ENCODE measurements at regions not wholly inside any gene's neighbourhood (a gene's known extent, or its start where the extent isn't known, plus 50 kb on each side); places are given as distances from the start of the nearest gene placed in this dataset.

GRCh38 chr2:23037596-23037995 lies 347.4 kb upstream of the KLHL29 start:
- Histone ChIP-seq H3K9me3 (ENCODE audit: insufficient read depth, low read length) (no peaks in the 10 kb centered on the region), H3F3A (ENCODE audit: insufficient read depth) (no peaks in the 10 kb centered on the region), H4K20me1 (ENCODE audit: low read depth, low read length) (no peaks in the 10 kb centered on the region), H3K4me2 (ENCODE audit: low read depth, low read length, poor library complexity, severe bottlenecking) (no peak overlapping the region), H3K36me3 (ENCODE audit: low read length) (no peaks in the 10 kb centered on the region), H3K9me2 (replicated peaks; ENCODE audit: insufficient read depth, low read length) (no peaks in the 10 kb centered on the region; the same call in 1 of the 2 replicates), H3K4me3 (ENCODE audit: insufficient read depth, low read length, poor library complexity, severe bottlenecking) (no peak overlapping the region), H3K9ac (ENCODE audit: low read length) (no peak overlapping the region), H2AFZ (ENCODE audit: low read depth, low read length, severe bottlenecking) (no peak overlapping the region), H3K27ac (ENCODE audit: low read depth, low read length) (no peak overlapping the region), H3K79me2 (ENCODE audit: insufficient read depth, low read length) (no peaks in the 10 kb centered on the region), H3K27me3 (ENCODE audit: low read length) (no peaks in the 10 kb centered on the region)
- TF ChIP-seq EZH2phosphoT487 (conservative IDR thresholded peaks at IDR 0.05; ENCODE audit: low read length) = no peak
- no peak for TF ChIP-seq CTCF (IDR thresholded peaks at IDR 0.05; ENCODE audit: insufficient read depth, low read length, poor library complexity, severe bottlenecking)

GRCh38 chr2:23041443-23041842 lies 343.5 kb upstream of the KLHL29 start:
- no peak overlapping the region for H3K4me2 ChIP-seq (ENCODE audit: low read depth, low read length, poor library complexity, severe bottlenecking)
- no peaks in the 10 kb centered on the region; the same call in 1 of the 2 replicates for H3K9me2 ChIP-seq (replicated peaks; ENCODE audit: insufficient read depth, low read length)
- H3K27ac ChIP-seq (ENCODE audit: low read depth, low read length) = no peak overlapping the region
- no peaks in the 10 kb centered on the region for H3K9me3 ChIP-seq (ENCODE audit: insufficient read depth, low read length)
- H3F3A ChIP-seq (ENCODE audit: insufficient read depth) = no peaks in the 10 kb centered on the region
- H2AFZ ChIP-seq (ENCODE audit: low read depth, low read length, severe bottlenecking) = no peak overlapping the region
- TF ChIP-seq CTCF (IDR thresholded peaks at IDR 0.05; ENCODE audit: insufficient read depth, low read length, poor library complexity, severe bottlenecking) (no peak), EZH2phosphoT487 (conservative IDR thresholded peaks at IDR 0.05; ENCODE audit: low read length) (no peak)
- H3K27me3 ChIP-seq (ENCODE audit: low read length) = no peaks in the 10 kb centered on the region
- H3K9ac ChIP-seq (ENCODE audit: low read length) = no peak overlapping the region
- no peaks in the 10 kb centered on the region for H3K36me3 ChIP-seq (ENCODE audit: low read length)
- no peak overlapping the region for H3K4me3 ChIP-seq (ENCODE audit: insufficient read depth, low read length, poor library complexity, severe bottlenecking)
- no peaks in the 10 kb centered on the region for H3K79me2 ChIP-seq (ENCODE audit: insufficient read depth, low read length)
- H4K20me1 ChIP-seq (ENCODE audit: low read depth, low read length) = no peaks in the 10 kb centered on the region

- no peak for TF ChIP-seq EZH2phosphoT487 (conservative IDR thresholded peaks at IDR 0.05; ENCODE audit: low read length)
- TF ChIP-seq CTCF (IDR thresholded peaks at IDR 0.05; ENCODE audit: insufficient read depth, low read length, poor library complexity, severe bottlenecking) = no peak
- H3K36me3 ChIP-seq (ENCODE audit: low read length) = no peaks in the 10 kb centered on the region
- H3K9me3 ChIP-seq (ENCODE audit: insufficient read depth, low read length) = no peaks in the 10 kb centered on the region
- H3K27me3 ChIP-seq (ENCODE audit: low read length) = no peaks in the 10 kb centered on the region
- no peak overlapping the region for H3K4me3 ChIP-seq (ENCODE audit: insufficient read depth, low read length, poor library complexity, severe bottlenecking)
- H3K4me2 ChIP-seq (ENCODE audit: low read depth, low read length, poor library complexity, severe bottlenecking) = no peak overlapping the region
- no peaks in the 10 kb centered on the region for H3K79me2 ChIP-seq (ENCODE audit: insufficient read depth, low read length)
- H4K20me1 ChIP-seq (ENCODE audit: low read depth, low read length) = no peaks in the 10 kb centered on the region
- H3K27ac ChIP-seq (ENCODE audit: low read depth, low read length) = no peak overlapping the region
- no peak overlapping the region for H3K9ac ChIP-seq (ENCODE audit: low read length)
- H3F3A ChIP-seq (ENCODE audit: insufficient read depth) = no peaks in the 10 kb centered on the region
- H2AFZ ChIP-seq (ENCODE audit: low read depth, low read length, severe bottlenecking) = no peak overlapping the region
- H3K9me2 ChIP-seq (replicated peaks; ENCODE audit: insufficient read depth, low read length) = no peaks in the 10 kb centered on the region; the same call in 1 of the 2 replicates
Observed at GRCh38 chr2:23042216-23042906, 342.6 kb upstream of the KLHL29 start.
